ENCODE measurements at regions not wholly inside any gene's neighbourhood (a gene's known extent, or its start where the extent isn't known, plus 50 kb on each side); places are given as distances from the start of the nearest gene placed in this dataset.

DNA sequence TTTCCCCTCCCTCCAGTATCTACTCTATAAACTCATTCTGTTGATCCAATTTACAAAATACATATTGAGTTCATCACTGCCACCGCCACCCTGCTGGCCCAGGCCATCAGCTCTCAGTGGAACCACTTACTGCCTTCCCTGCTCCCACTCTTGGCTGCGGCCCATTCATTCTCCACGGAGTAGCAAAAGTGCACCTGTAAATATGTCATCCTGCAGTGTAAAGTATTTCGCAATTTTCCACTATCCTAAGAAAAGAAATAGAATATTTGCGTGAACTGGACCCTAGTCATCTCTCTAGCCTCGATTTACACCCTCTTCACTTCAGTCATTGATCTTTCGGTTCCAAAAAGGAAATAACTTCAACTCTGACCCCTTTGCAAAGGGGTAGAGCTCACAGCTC lies 258.3 kb upstream of the TFAP2D start:
- no peaks in the 10 kb centered on the region for H3K9me3 Mint-ChIP-seq (ENCODE audit: unreplicated experiment)

DNA sequence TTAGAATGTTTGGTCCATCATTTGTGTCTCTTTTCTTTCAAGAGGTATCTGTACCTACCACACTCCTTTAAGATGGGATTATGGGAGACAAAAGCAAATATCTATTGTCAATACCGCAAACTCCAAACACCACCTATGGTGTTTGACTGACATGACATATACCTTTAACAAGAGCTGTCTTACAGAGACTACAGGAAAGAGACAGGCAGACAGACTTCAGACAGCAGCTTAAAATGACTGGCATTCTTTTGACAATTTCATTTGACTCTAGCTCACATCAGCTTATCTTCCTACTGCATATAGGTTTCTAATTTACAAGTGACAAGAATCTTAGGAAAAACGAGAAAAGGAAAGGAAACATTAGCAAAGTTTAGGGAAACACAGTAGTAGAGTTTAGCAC lies 256.0 kb upstream of the TFAP2D start:
- H3K36me3 Mint-ChIP-seq (ENCODE audit: unreplicated experiment), result no peaks in the 10 kb centered on the region

More for the DNA sequence above, 258.3 kb upstream of the TFAP2D start:
- no peaks in the 10 kb centered on the region for H3K4me1 Mint-ChIP-seq (ENCODE audit: unreplicated experiment)
- H3K27ac Mint-ChIP-seq (ENCODE audit: unreplicated experiment), result no peak overlapping the region
- no peak overlapping the region for H3K4me3 Mint-ChIP-seq (ENCODE audit: unreplicated experiment)
- TF ChIP-seq CTCF (IDR thresholded peaks at IDR 0.05), result no peak
- H3K36me3 Mint-ChIP-seq (ENCODE audit: unreplicated experiment), result no peaks in the 10 kb centered on the region
- no peak for DNase-seq (ENCODE audit: extremely low spot score, unreplicated experiment)
- peaks cover 14% of the 10 kb centered on the region for H3K27me3 Mint-ChIP-seq (ENCODE audit: unreplicated experiment)

GRCh38 chr6:50461696-50462095 lies 251.6 kb upstream of the TFAP2D start:
- peaks cover 6% of the 10 kb centered on the region for H3K27me3 Mint-ChIP-seq (ENCODE audit: unreplicated experiment)
- no peaks in the 10 kb centered on the region for H3K9me3 Mint-ChIP-seq (ENCODE audit: unreplicated experiment)
- H3K36me3 Mint-ChIP-seq (ENCODE audit: unreplicated experiment), result no peaks in the 10 kb centered on the region
- DNase-seq (ENCODE audit: extremely low spot score, unreplicated experiment), result no peak
- no peaks in the 10 kb centered on the region for H3K4me1 Mint-ChIP-seq (ENCODE audit: unreplicated experiment)
- TF ChIP-seq CTCF (IDR thresholded peaks at IDR 0.05), result no peak
- no peak overlapping the region for H3K27ac Mint-ChIP-seq (ENCODE audit: unreplicated experiment)
- no peak overlapping the region for H3K4me3 Mint-ChIP-seq (ENCODE audit: unreplicated experiment)

More for the DNA sequence above, 256.0 kb upstream of the TFAP2D start:
- peaks cover 5% of the 10 kb centered on the region for H3K27me3 Mint-ChIP-seq (ENCODE audit: unreplicated experiment)
- no peaks in the 10 kb centered on the region for H3K4me1 Mint-ChIP-seq (ENCODE audit: unreplicated experiment)
- DNase-seq (ENCODE audit: extremely low spot score, unreplicated experiment), result no peak
- no peak overlapping the region for H3K4me3 Mint-ChIP-seq (ENCODE audit: unreplicated experiment)
- TF ChIP-seq CTCF (IDR thresholded peaks at IDR 0.05), result no peak
- H3K27ac Mint-ChIP-seq (ENCODE audit: unreplicated experiment), result no peak overlapping the region
- no peaks in the 10 kb centered on the region for H3K9me3 Mint-ChIP-seq (ENCODE audit: unreplicated experiment)

DNA sequence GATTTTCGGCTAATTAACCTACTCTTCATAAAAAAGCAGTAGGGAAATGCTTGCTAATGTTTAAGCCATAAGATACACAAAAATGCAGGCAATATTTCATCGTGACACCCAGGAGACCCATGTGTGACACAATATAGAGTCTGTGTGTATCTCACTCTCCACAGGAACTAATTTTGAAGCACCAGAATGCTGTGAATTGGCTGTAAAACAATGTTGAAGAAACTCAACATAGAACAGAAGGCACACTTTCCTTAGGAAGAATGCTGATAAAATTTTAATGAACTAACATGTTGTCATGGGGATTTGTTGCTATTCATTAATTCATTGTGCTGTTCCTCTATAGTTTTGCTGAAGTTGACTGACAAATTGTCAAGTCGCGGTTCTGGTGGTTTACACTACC lies 249.4 kb upstream of the TFAP2D start:
- Mint-ChIP-seq H3K27me3 (ENCODE audit: unreplicated experiment) (peaks cover 6% of the 10 kb centered on the region), H3K36me3 (ENCODE audit: unreplicated experiment) (no peaks in the 10 kb centered on the region), H3K4me1 (ENCODE audit: unreplicated experiment) (no peaks in the 10 kb centered on the region), H3K27ac (ENCODE audit: unreplicated experiment) (no peak overlapping the region), H3K4me3 (ENCODE audit: unreplicated experiment) (no peak overlapping the region), H3K9me3 (ENCODE audit: unreplicated experiment) (no peaks in the 10 kb centered on the region)
- TF ChIP-seq CTCF (IDR thresholded peaks at IDR 0.05), result no peak
- DNase-seq (ENCODE audit: extremely low spot score, unreplicated experiment), result no peak

DNA sequence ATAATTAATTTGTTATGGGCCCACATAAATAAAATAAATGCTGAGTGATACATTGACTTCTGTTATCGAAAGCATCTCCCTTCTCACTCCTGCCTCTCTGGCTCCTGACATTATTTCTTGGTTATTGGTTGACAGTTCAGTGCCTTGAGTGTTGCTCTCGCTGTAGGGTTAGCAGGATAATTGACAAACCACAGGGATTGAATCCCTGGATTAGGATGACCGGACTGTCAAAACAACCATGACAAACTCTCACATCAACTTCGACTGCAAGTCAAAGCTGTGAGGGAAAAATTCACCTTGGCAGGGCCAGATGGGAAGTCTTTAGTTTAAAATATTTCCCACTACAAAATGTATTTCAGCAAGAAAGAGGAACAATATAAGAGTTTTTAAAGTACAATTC lies 245.4 kb upstream of the TFAP2D start:
- Mint-ChIP-seq H3K4me1 (ENCODE audit: unreplicated experiment) (no peaks in the 10 kb centered on the region), H3K27ac (ENCODE audit: unreplicated experiment) (no peak overlapping the region), H3K36me3 (ENCODE audit: unreplicated experiment) (no peaks in the 10 kb centered on the region), H3K27me3 (ENCODE audit: unreplicated experiment) (peaks cover 10% of the 10 kb centered on the region), H3K9me3 (ENCODE audit: unreplicated experiment) (no peaks in the 10 kb centered on the region), H3K4me3 (ENCODE audit: unreplicated experiment) (no peak overlapping the region)
- no peak for TF ChIP-seq CTCF (IDR thresholded peaks at IDR 0.05)
- DNase-seq (ENCODE audit: extremely low spot score, unreplicated experiment), result no peak
